SK-N-SH (cell line): ENCODE measurements at regions not wholly inside any gene's neighbourhood (a gene's known extent, or its start where the extent isn't known, plus 50 kb on each side); places are given as distances from the start of the nearest gene placed in this dataset.

Source experiments
- CTCF ChIA-PET: fragments of 300-600, 350-600 bp; formaldehyde crosslinking; extraction: SDS; loops from one replicate; lab custom pipeline; 2021; lab: Yijun Ruan, JAX
- POLR2A ChIA-PET: fragments of 350-600 bp; sonication (Branson Sonifier 250); formaldehyde crosslinking; extraction: SDS; loops from one replicate; lab custom pipeline; 2020; ENCODE audit warnings: antibody characterized with exemption, inconsistent platforms; lab: Yijun Ruan, JAX
- DNase-seq: peaks from one replicate; pipeline ENCODE4 v3.0.0; 2012
- H2AFZ ChIP-seq: fragments of 200-600 bp; sonication (generic); 2 replicates; pipeline ENCODE4 v1.8.1; 2016; ENCODE audit warnings: antibody characterized with exemption, mild to moderate bottlenecking, low read depth
- H3F3A ChIP-seq: fragments of 200-600 bp; sonication (generic); replicated peaks from 2 replicates; pipeline ENCODE3; 2016; ENCODE audit warnings: antibody characterized with exemption, mild to moderate bottlenecking; ENCODE audit not compliant: insufficient read depth
- H3K27ac ChIP-seq, 2 experiments: fragments of 200-500 bp in 1 of 2; fragments of 200-600 bp in 1 of 2; sonication (Bioruptor generic) in 1 of 2; sonication (generic), shearing (Covaris generic) in 1 of 2; 2 replicates each; pipeline versions ENCODE4 v1.5.1 to v1.6.1; 2014 to 2016; ENCODE audit warnings: low read depth in 2 of 2, inconsistent platforms in 1 of 2, low read length in 1 of 2, mild to moderate bottlenecking in 1 of 2, mixed read lengths in 1 of 2
- H3K27me3 ChIP-seq: fragments of 200-600 bp; sonication (generic), shearing (Covaris generic); 2 replicates; pipeline ENCODE4 v1.6.1; 2016; ENCODE audit warnings: mixed run types; ENCODE audit not compliant: insufficient read depth
- H3K36me3 ChIP-seq, 2 experiments: fragments of 200-500 bp in 1 of 2; fragments of 200-600 bp in 1 of 2; sonication (Bioruptor generic) in 1 of 2; sonication (generic) in 1 of 2; replicated peaks in 1 of 2; 2 replicates each; pipeline versions ENCODE3 to v1.5.1; 2014 to 2016; ENCODE audit warnings: low read length in 1 of 2, mild to moderate bottlenecking in 1 of 2; ENCODE audit not compliant: insufficient read depth in 2 of 2, control insufficient read depth in 1 of 2
- H3K4me1 ChIP-seq, 2 experiments: fragments of 200-500 bp in 1 of 2; fragments of 200-600 bp in 1 of 2; sonication (Bioruptor generic) in 1 of 2; sonication (generic), shearing (Covaris generic) in 1 of 2; 2 replicates each; pipeline versions ENCODE4 v1.5.1 to v1.6.1; 2014 to 2016; ENCODE audit warnings: low read depth in 1 of 2, low read length in 1 of 2, mixed run types in 1 of 2; ENCODE audit not compliant: insufficient read depth in 2 of 2, control insufficient read depth in 1 of 2
- H3K4me2 ChIP-seq: fragments of 200-600 bp; sonication (generic), shearing (Covaris generic); 2 replicates; pipeline ENCODE4 v1.6.1; 2017; ENCODE audit warnings: mixed run types
- H3K4me3 ChIP-seq, 2 experiments: fragments of 200-500 bp in 1 of 2; fragments of 200-600 bp in 1 of 2; sonication (Bioruptor generic) in 1 of 2; sonication (generic), shearing (Covaris generic) in 1 of 2; 2 replicates each; pipeline versions ENCODE4 v1.5.1 to v1.8.1; 2014 to 2016; ENCODE audit warnings: low read depth in 2 of 2, inconsistent platforms in 1 of 2, low read length in 1 of 2, mild to moderate bottlenecking in 1 of 2, mixed read lengths in 1 of 2, moderate library complexity in 1 of 2
- H3K79me2 ChIP-seq: fragments of 200-600 bp; sonication (generic); 2 replicates; pipeline ENCODE4 v1.8.1; 2017; ENCODE audit warnings: mild to moderate bottlenecking; ENCODE audit not compliant: insufficient read depth
- H3K9ac ChIP-seq: fragments of 200-600 bp; sonication (generic); 2 replicates; pipeline ENCODE4 v1.6.1; 2017; ENCODE audit warnings: mixed run types
- H3K9me2 ChIP-seq: fragments of 200-600 bp; sonication (generic); 2 replicates; pipeline ENCODE4 v1.6.1; 2017; ENCODE audit warnings: mixed run types
- H3K9me3 ChIP-seq: fragments of 200-600 bp; sonication (generic); 2 replicates; pipeline ENCODE4 v1.6.1; 2017; ENCODE audit warnings: mixed run types, mild to moderate bottlenecking, moderate library complexity
- H4K20me1 ChIP-seq: fragments of 200-600 bp; sonication (generic); 2 replicates; pipeline ENCODE4 v1.6.1; 2017; ENCODE audit warnings: mild to moderate bottlenecking, mixed run types; ENCODE audit not compliant: insufficient read depth
- EP300 ChIP-seq, 2 experiments: IDR thresholded peaks; 2 replicates each; pipeline versions ENCODE4 v1.4.0 to v1.6.1; 2012; ENCODE audit warnings: borderline replicate concordance in 1 of 2, low read depth in 1 of 2, low read length in 1 of 2
- JUND ChIP-seq: IDR thresholded peaks from 2 replicates; pipeline ENCODE4 v1.4.0; 2012
- NFIC ChIP-seq: IDR thresholded peaks from 2 replicates; pipeline ENCODE4 v1.4.0; 2012; ENCODE audit warnings: borderline replicate concordance
- SMC3 ChIP-seq: IDR thresholded peaks from 2 replicates; pipeline ENCODE4 v1.6.1; 2012; ENCODE audit warnings: low read depth, low read length, improper control_type of control experiment
- TEAD4 ChIP-seq: IDR thresholded peaks from 2 replicates; pipeline ENCODE4 v1.4.0; 2012; ENCODE audit warnings: mild to moderate bottlenecking, borderline replicate concordance; ENCODE audit not compliant: insufficient read depth
- YY1 ChIP-seq: IDR thresholded peaks from 2 replicates; pipeline ENCODE4 v1.4.0; 2012; ENCODE audit warnings: low read depth, mild to moderate bottlenecking
- WGBS: methylation state at CpG from one replicate; pipeline ENCODE4 v1.1.6; 2017; ENCODE audit warnings: low lambda C conversion rate; 5-methylcytosine and 5-hydroxymethylcytosine counted together
- TF ChIP-seq, protein P1 (sequence below): IDR thresholded peaks from 2 replicates; pipeline ENCODE4 v1.4.0; 2012; ENCODE audit warnings: low read depth, borderline replicate concordance
- TF ChIP-seq, protein P2 (sequence below): IDR thresholded peaks from 2 replicates; pipeline ENCODE4; 2012

DNA sequence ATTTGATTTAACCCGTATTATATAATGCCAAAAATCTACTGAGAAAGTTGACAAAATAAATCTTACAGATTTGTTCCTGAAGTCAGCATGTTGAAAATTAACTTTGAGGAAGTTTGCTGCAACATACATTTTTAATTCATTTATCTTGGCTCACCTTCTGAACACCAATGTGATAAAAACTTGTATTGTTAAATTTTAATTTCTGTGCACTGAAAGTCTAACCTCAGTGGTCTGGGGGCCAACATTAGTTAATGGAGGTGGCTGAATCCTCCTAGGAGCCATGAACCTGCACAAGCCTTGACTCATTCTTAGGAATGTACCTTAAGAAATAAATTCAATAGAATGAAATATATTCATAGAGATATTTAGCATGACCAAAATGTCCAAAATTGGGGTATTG is 95.3 kb downstream of the ADSS2 start:
- ChIA-PET CTCF (no interaction called here), POLR2A (no interaction called here)
- Histone ChIP-seq H4K20me1 (no peaks in the 10 kb centered on the region), H3K27me3 (no peaks in the 10 kb centered on the region), H3K27ac (no peak overlapping the region), H3K36me3 (no peaks in the 10 kb centered on the region), H3K9me2 (no peaks in the 10 kb centered on the region), H3K4me3 (no peak overlapping the region), H3K4me2 (no peak overlapping the region), H3K9me3 (no peaks in the 10 kb centered on the region), H2AFZ (no peak overlapping the region), H3F3A (peaks cover 11% of the 10 kb centered on the region), H3K4me1 (peaks cover 2 to 20% of the 10 kb centered on the region in 2 experiments; a peak in 3 of 4 replicates), H3K9ac (no peak overlapping the region), H3K79me2 (no peaks in the 10 kb centered on the region)
- 98% methylated on average over 1 of the region's 1 CpG for WGBS
- TF ChIP-seq JUND (no peak), YY1 (no peak), EP300 (IDR thresholded peaks at IDR 0.05; ENCODE audit: borderline replicate concordance in 1 of 2, low read depth in 1 of 2, low read length in 1 of 2) (no peak), SMC3 (no peak), TEAD4 (no peak), NFIC (no peak)
- TF ChIP-seq, protein P1, sequence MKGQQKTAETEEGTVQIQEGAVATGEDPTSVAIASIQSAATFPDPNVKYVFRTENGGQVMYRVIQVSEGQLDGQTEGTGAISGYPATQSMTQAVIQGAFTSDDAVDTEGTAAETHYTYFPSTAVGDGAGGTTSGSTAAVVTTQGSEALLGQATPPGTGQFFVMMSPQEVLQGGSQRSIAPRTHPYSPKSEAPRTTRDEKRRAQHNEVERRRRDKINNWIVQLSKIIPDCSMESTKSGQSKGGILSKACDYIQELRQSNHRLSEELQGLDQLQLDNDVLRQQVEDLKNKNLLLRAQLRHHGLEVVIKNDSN: no peak
- TF ChIP-seq, protein P2, sequence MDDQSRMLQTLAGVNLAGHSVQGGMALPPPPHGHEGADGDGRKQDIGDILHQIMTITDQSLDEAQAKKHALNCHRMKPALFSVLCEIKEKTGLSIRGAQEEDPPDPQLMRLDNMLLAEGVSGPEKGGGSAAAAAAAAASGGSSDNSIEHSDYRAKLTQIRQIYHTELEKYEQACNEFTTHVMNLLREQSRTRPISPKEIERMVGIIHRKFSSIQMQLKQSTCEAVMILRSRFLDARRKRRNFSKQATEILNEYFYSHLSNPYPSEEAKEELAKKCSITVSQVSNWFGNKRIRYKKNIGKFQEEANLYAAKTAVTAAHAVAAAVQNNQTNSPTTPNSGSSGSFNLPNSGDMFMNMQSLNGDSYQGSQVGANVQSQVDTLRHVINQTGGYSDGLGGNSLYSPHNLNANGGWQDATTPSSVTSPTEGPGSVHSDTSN: no peak
- no peak for DNase-seq
